ENCODE measurements at regions not wholly inside any gene's neighbourhood (a gene's known extent, or its start where the extent isn't known, plus 50 kb on each side); places are given as distances from the start of the nearest gene placed in this dataset.

- Histone ChIP-seq H3K4me1 (ENCODE audit: insufficient read depth) (no peaks in the 10 kb centered on the region), H3K27ac (no peak overlapping the region), H2AFZ (no peak overlapping the region), H3K27me3 (no peaks in the 10 kb centered on the region), H3K9me2 (replicated peaks; ENCODE audit: insufficient read depth) (no peaks in the 10 kb centered on the region), H3K36me3 (replicated peaks; ENCODE audit: insufficient read depth, low read depth) (no peaks in the 10 kb centered on the region), H3K4me3 (no peak overlapping the region), H4K20me1 (ENCODE audit: insufficient read depth, poor library complexity, severe bottlenecking) (no peaks in the 10 kb centered on the region), H3K4me2 (no peak overlapping the region), H3K9me3 (ENCODE audit: low read depth) (no peaks in the 10 kb centered on the region), H3K79me2 (no peaks in the 10 kb centered on the region)
- DNase-seq (ENCODE audit: low spot score) = no peak
- WGBS (ENCODE audit: low lambda C conversion rate, missing lambda C conversion rate) = 90% methylated on average over 5 of the region's 5 CpGs
- TF ChIP-seq CTCF (IDR thresholded peaks at IDR 0.05; ENCODE audit: poor library complexity) = no peak
- TF ChIP-seq EZH2 (IDR thresholded peaks at IDR 0.05; ENCODE audit: borderline replicate concordance) = no peak
- TF ChIP-seq EZH2phosphoT487 (IDR thresholded peaks at IDR 0.05; ENCODE audit: low read depth, severe bottlenecking, unreplicated experiment) = no peak
Observed at GRCh38 chr7:28240481-28240880, 59.9 kb upstream of the JAZF1 start.

- TF ChIP-seq CTCF (IDR thresholded peaks at IDR 0.05; ENCODE audit: poor library complexity) = no peak
- no peak for TF ChIP-seq EZH2phosphoT487 (IDR thresholded peaks at IDR 0.05; ENCODE audit: low read depth, severe bottlenecking, unreplicated experiment)
- TF ChIP-seq EZH2 (IDR thresholded peaks at IDR 0.05; ENCODE audit: borderline replicate concordance) = no peak
- H3K9me3 ChIP-seq (ENCODE audit: low read depth) = no peaks in the 10 kb centered on the region
- no peaks in the 10 kb centered on the region for H3K4me1 ChIP-seq (ENCODE audit: insufficient read depth)
- H3K27ac ChIP-seq = no peak overlapping the region
- no peaks in the 10 kb centered on the region for H4K20me1 ChIP-seq (ENCODE audit: insufficient read depth, poor library complexity, severe bottlenecking)
- H3K9me2 ChIP-seq (replicated peaks; ENCODE audit: insufficient read depth) = no peaks in the 10 kb centered on the region
- H3K4me3 ChIP-seq = no peak overlapping the region
- WGBS (ENCODE audit: low lambda C conversion rate, missing lambda C conversion rate) = 94% methylated on average over 5 of the region's 5 CpGs
- H3K79me2 ChIP-seq = no peaks in the 10 kb centered on the region
- H3K36me3 ChIP-seq (replicated peaks; ENCODE audit: insufficient read depth, low read depth) = no peaks in the 10 kb centered on the region
- no peak overlapping the region for H3K4me2 ChIP-seq
- no peak for DNase-seq (ENCODE audit: low spot score)
- no peak overlapping the region for H2AFZ ChIP-seq
- no peaks in the 10 kb centered on the region for H3K27me3 ChIP-seq
Observed at GRCh38 chr7:28243861-28244260, 63.3 kb upstream of the JAZF1 start.

- Histone ChIP-seq H3K9me3 (ENCODE audit: low read depth) (no peaks in the 10 kb centered on the region), H2AFZ (no peak overlapping the region), H3K27ac (no peak overlapping the region), H3K4me3 (no peak overlapping the region), H3K4me1 (ENCODE audit: insufficient read depth) (no peaks in the 10 kb centered on the region), H3K9me2 (replicated peaks; ENCODE audit: insufficient read depth) (no peaks in the 10 kb centered on the region), H3K36me3 (replicated peaks; ENCODE audit: insufficient read depth, low read depth) (no peaks in the 10 kb centered on the region), H3K27me3 (no peaks in the 10 kb centered on the region), H3K4me2 (no peak overlapping the region), H3K79me2 (no peaks in the 10 kb centered on the region), H4K20me1 (ENCODE audit: insufficient read depth, poor library complexity, severe bottlenecking) (no peaks in the 10 kb centered on the region)
- WGBS (ENCODE audit: low lambda C conversion rate, missing lambda C conversion rate) = 92% methylated on average over 9 of the region's 9 CpGs
- TF ChIP-seq CTCF (IDR thresholded peaks at IDR 0.05; ENCODE audit: poor library complexity) (no peak), EZH2 (IDR thresholded peaks at IDR 0.05; ENCODE audit: borderline replicate concordance) (no peak), EZH2phosphoT487 (IDR thresholded peaks at IDR 0.05; ENCODE audit: low read depth, severe bottlenecking, unreplicated experiment) (no peak)
- no peak for DNase-seq (ENCODE audit: low spot score)
Observed at GRCh38 chr7:28245123-28245878, 64.7 kb upstream of the JAZF1 start.

All from hepatocyte (in vitro differentiated cells).